Psoas muscle (tissue), 7 donors: ENCODE measurements at regions not wholly inside any gene's neighbourhood (a gene's known extent, or its start where the extent isn't known, plus 50 kb on each side); places are given as distances from the start of the nearest gene placed in this dataset.

Source experiments
- ATAC-seq, 4 donors: fragments of 200-7000 bp; cut with Tn5 transposase; one replicate each; pipeline ENCODE4 v1.9.1; 2020; ENCODE audit warnings: moderate library complexity in 3 of 4, mild to moderate bottlenecking in 2 of 4
- DNase-seq, 2 donors: peaks; one replicate each; pipeline ENCODE4 v3.0.0-alpha.2; 2020
- H3K27ac ChIP-seq: fragments of 200-600 bp; one replicate; pipeline ENCODE4 v1.8.0; 2022
- H3K27me3 ChIP-seq, 3 donors: fragments of 200-600 bp in 1 of 3; one replicate each; pipeline versions ENCODE4 v1.6.1 to v1.8.0; 2013 to 2022; ENCODE audit warnings: low read length in 2 of 3, mild to moderate bottlenecking in 2 of 3, moderate library complexity in 1 of 3; ENCODE audit not compliant: insufficient read depth in 3 of 3
- H3K36me3 ChIP-seq, 2 donors: fragments of 200-600 bp in 1 of 2; one replicate each; pipeline versions ENCODE4 v1.6.1 to v1.8.0; 2013 to 2022; ENCODE audit warnings: low read depth in 1 of 2, mild to moderate bottlenecking in 1 of 2, moderate library complexity in 1 of 2; ENCODE audit not compliant: insufficient read depth in 1 of 2
- H3K4me1 ChIP-seq: fragments of 200-600 bp; one replicate; pipeline ENCODE4 v1.8.0; 2022
- H3K4me3 ChIP-seq: fragments of 200-600 bp; one replicate; pipeline ENCODE4 v1.8.0; 2022; ENCODE audit warnings: mild to moderate bottlenecking
- H3K9me3 ChIP-seq: fragments of 200-600 bp; one replicate; pipeline ENCODE4 v1.8.0; 2022
- CTCF ChIP-seq: fragments of 200-600 bp; IDR thresholded peaks from one replicate; pipeline ENCODE4 v1.8.0; 2022; ENCODE audit warnings: antibody characterized with exemption
- WGBS, 3 donors: extraction: QIAGEN DNeasy Blood & Tissue Kit; methylation state at CpG; one replicate each; pipeline versions ENCODE4 v1.1.6 to v1.1.7; 2013; 5-methylcytosine and 5-hydroxymethylcytosine counted together
- intact Hi-C, 2 donors: fragments of 100-400 bp; cut with DNase I; formaldehyde crosslinking; loops; one replicate each; pipeline versions ENCODE4 v1.11.0 to v1.14.2; 2022
- donor health status: healthy with polysubstance abuse.
- donor health status: DM: no; HTN: no; CAD: no; lungs with moderate emphysema.
- donor health status: Bipolar disorder and iron deficiency.
- donor health status: healthy.
- donor health status: DM: yes; HTN: yes; CAD: no.
- donor health status: DM: no; HTN: no; CAD: no.
- donor health status: DM: yes; HTN: yes; CAD: no.

GRCh38 chr1:29586991-29587745 lies 350.8 kb downstream of the PTPRU start:
- no peak for ATAC-seq
- no peaks in the 10 kb centered on the region for H3K9me3 ChIP-seq
- H3K4me1 ChIP-seq, result no peaks in the 10 kb centered on the region
- WGBS, 3 donors, result 59 to 76% (median 60%) methylated on average over 3 to 4 of the region's 4 CpGs
- H3K36me3 ChIP-seq, result no peaks in the 10 kb centered on the region
- H3K27me3 ChIP-seq, result peaks cover 0 to 10% (median 0%) of the 10 kb centered on the region in 3 donors
- H3K4me3 ChIP-seq, result no peak overlapping the region
- no peak for TF ChIP-seq CTCF
- DNase-seq, result no peak
- intact Hi-C loops, result no loop called here
- no peak overlapping the region for H3K27ac ChIP-seq

GRCh38 chr1:29586215-29586614 lies 349.9 kb downstream of the PTPRU start:
- intact Hi-C loops, result no loop called here

GRCh38 chr1:29585656-29586055 lies 349.3 kb downstream of the PTPRU start:
- no peaks in the 10 kb centered on the region for H3K36me3 ChIP-seq
- WGBS, 3 donors, result 69 to 77% (median 74%) methylated on average over 6 of the region's 6 CpGs

More at GRCh38 chr1:29586215-29586614, 349.9 kb downstream of the PTPRU start:
- 51 to 62% (median 54%) methylated on average over 5 of the region's 5 CpGs for WGBS, 3 donors
- H3K9me3 ChIP-seq, result no peaks in the 10 kb centered on the region
- H3K4me3 ChIP-seq, result no peak overlapping the region
- no peaks in the 10 kb centered on the region for H3K36me3 ChIP-seq
- no peak for DNase-seq
- H3K27ac ChIP-seq, result no peak overlapping the region
- no peak for TF ChIP-seq CTCF
- H3K4me1 ChIP-seq, result no peaks in the 10 kb centered on the region
- peaks cover 0 to 10% (median 0%) of the 10 kb centered on the region in 3 donors for H3K27me3 ChIP-seq
- no peak for ATAC-seq

GRCh38 chr1:29585201-29585600 lies 348.9 kb downstream of the PTPRU start:
- intact Hi-C loops, result no loop called here
- Histone ChIP-seq H3K27me3 (peaks cover 0 to 10% (median 0%) of the 10 kb centered on the region in 3 donors), H3K9me3 (no peaks in the 10 kb centered on the region), H3K4me3 (no peak overlapping the region), H3K36me3 (no peaks in the 10 kb centered on the region), H3K27ac (no peak overlapping the region), H3K4me1 (no peaks in the 10 kb centered on the region)
- no peak for ATAC-seq
- WGBS, 3 donors, result 62 to 70% (median 64%) methylated on average over 7 of the region's 7 CpGs
- TF ChIP-seq CTCF, result no peak
- DNase-seq, result no peak

More at GRCh38 chr1:29585656-29586055, 349.3 kb downstream of the PTPRU start:
- Histone ChIP-seq H3K27me3 (peaks cover 0 to 10% (median 0%) of the 10 kb centered on the region in 3 donors), H3K27ac (no peak overlapping the region), H3K9me3 (no peaks in the 10 kb centered on the region), H3K4me3 (no peak overlapping the region), H3K4me1 (no peaks in the 10 kb centered on the region)
- no peak for TF ChIP-seq CTCF
- ATAC-seq (no peak), DNase-seq (no peak)
- intact Hi-C loops, result no loop called here

- 34 to 43% (median 40%) methylated on average over 10 of the region's 10 CpGs for WGBS, 3 donors
- intact Hi-C loops, result no loop called here
- DNase-seq (no peak), ATAC-seq (no peak)
- Histone ChIP-seq H3K27ac (no peak overlapping the region), H3K4me1 (no peaks in the 10 kb centered on the region), H3K9me3 (no peaks in the 10 kb centered on the region), H3K27me3 (peaks cover 0 to 10% (median 0%) of the 10 kb centered on the region in 3 donors), H3K36me3 (no peaks in the 10 kb centered on the region), H3K4me3 (no peak overlapping the region)
- TF ChIP-seq CTCF, result no peak
Measured at GRCh38 chr1:29584776-29585175, 348.5 kb downstream of the PTPRU start.
